ENCODE measurements at regions not wholly inside any gene's neighbourhood (a gene's known extent, or its start where the extent isn't known, plus 50 kb on each side); places are given as distances from the start of the nearest gene placed in this dataset.

DNA sequence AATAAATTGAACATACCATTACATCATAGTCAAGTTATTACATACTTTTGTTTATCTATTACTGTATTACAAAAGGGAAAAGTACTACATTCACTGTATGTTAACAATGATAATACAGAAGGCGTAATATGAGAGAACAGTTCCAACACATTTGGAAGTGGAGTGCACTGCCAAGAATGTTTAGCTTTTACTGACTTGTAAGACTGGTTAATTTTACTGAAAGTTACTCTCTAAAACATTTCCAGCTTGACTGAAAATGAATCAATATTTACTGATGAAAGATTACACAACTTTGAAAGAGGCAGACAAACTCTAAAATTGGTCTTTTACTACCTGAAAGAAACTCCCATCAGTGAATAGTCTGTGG lies 728.5 kb downstream of the FSCB start:
- ATAC-seq = peak; percentile 65 to 86 (median 82)
- TF ChIP-seq, protein P1, sequence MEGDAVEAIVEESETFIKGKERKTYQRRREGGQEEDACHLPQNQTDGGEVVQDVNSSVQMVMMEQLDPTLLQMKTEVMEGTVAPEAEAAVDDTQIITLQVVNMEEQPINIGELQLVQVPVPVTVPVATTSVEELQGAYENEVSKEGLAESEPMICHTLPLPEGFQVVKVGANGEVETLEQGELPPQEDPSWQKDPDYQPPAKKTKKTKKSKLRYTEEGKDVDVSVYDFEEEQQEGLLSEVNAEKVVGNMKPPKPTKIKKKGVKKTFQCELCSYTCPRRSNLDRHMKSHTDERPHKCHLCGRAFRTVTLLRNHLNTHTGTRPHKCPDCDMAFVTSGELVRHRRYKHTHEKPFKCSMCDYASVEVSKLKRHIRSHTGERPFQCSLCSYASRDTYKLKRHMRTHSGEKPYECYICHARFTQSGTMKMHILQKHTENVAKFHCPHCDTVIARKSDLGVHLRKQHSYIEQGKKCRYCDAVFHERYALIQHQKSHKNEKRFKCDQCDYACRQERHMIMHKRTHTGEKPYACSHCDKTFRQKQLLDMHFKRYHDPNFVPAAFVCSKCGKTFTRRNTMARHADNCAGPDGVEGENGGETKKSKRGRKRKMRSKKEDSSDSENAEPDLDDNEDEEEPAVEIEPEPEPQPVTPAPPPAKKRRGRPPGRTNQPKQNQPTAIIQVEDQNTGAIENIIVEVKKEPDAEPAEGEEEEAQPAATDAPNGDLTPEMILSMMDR (IDR thresholded peaks at IDR 0.05) = no peak
- Histone ChIP-seq H3K36me3 (no peaks in the 10 kb centered on the region), H3K4me1 (peaks cover 7 to 28% (median 11%) of the 10 kb centered on the region in 3 donors), H3K9me3 (peaks cover 0 to 3% (median 0%) of the 10 kb centered on the region in 4 donors), H3K27ac (peak overlapping the region in 2 of 4 donors; percentile 17 to 37), H3K4me3 (no peak overlapping the region), H3K27me3 (no peaks in the 10 kb centered on the region)
- 9 to 16% methylated on average over 1 of the region's 1 CpG for WGBS, 2 donors
- intact Hi-C loops (cut with DNase I) = no loop called here
- no peak for FAIRE-seq
- no peak for DNase-seq

GRCh38 chr14:43765474-43765873 lies 741.6 kb downstream of the FSCB start:
- FAIRE-seq = no peak

DNA sequence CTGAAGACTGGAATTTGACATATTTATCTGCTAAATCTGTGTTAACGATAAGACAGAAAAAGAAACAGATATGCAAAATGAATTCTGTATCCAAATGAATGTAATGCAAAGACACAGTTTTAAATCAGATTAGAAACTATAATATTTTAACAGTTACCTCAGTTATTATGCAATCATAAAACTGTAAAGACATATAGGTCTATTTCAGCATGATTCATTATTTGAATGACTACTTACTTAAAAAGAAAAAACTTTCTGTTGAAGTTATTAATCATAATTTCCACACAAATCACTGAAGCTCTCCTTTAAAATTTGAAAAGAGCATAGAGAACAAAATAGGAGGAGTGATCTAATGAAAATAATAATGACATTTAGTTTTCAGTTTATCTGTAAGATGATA lies 742.6 kb downstream of the FSCB start:
- no peaks in the 10 kb centered on the region for H3K27me3 ChIP-seq
- no peak overlapping the region for H3K27ac ChIP-seq
- H3K4me3 ChIP-seq = no peak overlapping the region
- H3K9me3 ChIP-seq = no peaks in the 10 kb centered on the region
- intact Hi-C loops (cut with DNase I) = no loop called here
- WGBS, 2 donors = 52 to 63% methylated on average over 1 of the region's 1 CpG
- DNase-seq (no peak), FAIRE-seq (no peak), ATAC-seq (no peak)
- H3K36me3 ChIP-seq = no peaks in the 10 kb centered on the region
- TF ChIP-seq, protein P1 (IDR thresholded peaks at IDR 0.05) = no peak
- no peaks in the 10 kb centered on the region for H3K4me1 ChIP-seq

More at GRCh38 chr14:43765474-43765873, 741.6 kb downstream of the FSCB start:
- Histone ChIP-seq H3K4me3 (no peak overlapping the region), H3K36me3 (no peaks in the 10 kb centered on the region), H3K27ac (no peak overlapping the region), H3K9me3 (no peaks in the 10 kb centered on the region), H3K27me3 (no peaks in the 10 kb centered on the region), H3K4me1 (no peaks in the 10 kb centered on the region)
- TF ChIP-seq, protein P1 (IDR thresholded peaks at IDR 0.05) = no peak
- DNase-seq (no peak), ATAC-seq (no peak)
- intact Hi-C loops (cut with DNase I) = no loop called here

- FAIRE-seq (no peak), ATAC-seq (no peak), DNase-seq (no peak)
- WGBS, 2 donors = 73 to 86% methylated on average over 6 of the region's 6 CpGs
- TF ChIP-seq, protein P1 (IDR thresholded peaks at IDR 0.05) = no peak
- Histone ChIP-seq H3K4me1 (no peaks in the 10 kb centered on the region), H3K9me3 (no peaks in the 10 kb centered on the region), H3K27me3 (no peaks in the 10 kb centered on the region), H3K36me3 (no peaks in the 10 kb centered on the region), H3K4me3 (no peak overlapping the region), H3K27ac (no peak overlapping the region)
- intact Hi-C loops (cut with DNase I) = no loop called here
Observed at GRCh38 chr14:43755707-43756106, 751.4 kb downstream of the FSCB start.

DNA sequence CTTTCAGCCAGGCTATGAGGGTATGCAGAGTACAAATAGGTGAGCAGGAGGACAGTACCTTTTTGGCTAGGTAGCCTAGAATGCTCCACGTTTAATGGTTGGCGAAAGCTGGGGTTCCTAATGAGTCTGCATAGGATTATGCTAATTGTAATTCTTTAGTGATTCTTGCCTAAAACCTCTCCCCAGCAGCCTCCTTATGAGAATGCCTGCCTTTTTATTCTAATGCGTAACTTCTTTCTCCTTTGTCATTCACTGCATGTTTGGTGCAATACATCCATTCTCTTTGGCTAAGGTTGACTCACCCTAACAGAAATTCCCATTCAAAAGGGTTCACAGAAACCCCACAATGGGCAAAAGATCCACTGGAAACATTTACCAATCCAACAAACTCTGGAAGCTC lies 752.2 kb downstream of the FSCB start:
- no peak for FAIRE-seq
- no peaks in the 10 kb centered on the region for H3K4me1 ChIP-seq
- ATAC-seq = no peak
- no peaks in the 10 kb centered on the region for H3K9me3 ChIP-seq
- DNase-seq = no peak
- H3K4me3 ChIP-seq = no peak overlapping the region
- WGBS, 2 donors = 84 to 92% methylated on average over 3 of the region's 3 CpGs
- H3K27me3 ChIP-seq = no peaks in the 10 kb centered on the region
- intact Hi-C loops (cut with DNase I) = no loop called here
- no peak overlapping the region for H3K27ac ChIP-seq
- no peaks in the 10 kb centered on the region for H3K36me3 ChIP-seq
- TF ChIP-seq, protein P1 (IDR thresholded peaks at IDR 0.05) = no peak

All from pancreas (tissue), 10 donors.